H9 (cell line): ENCODE measurements at regions not wholly inside any gene's neighbourhood (a gene's known extent, or its start where the extent isn't known, plus 50 kb on each side); places are given as distances from the start of the nearest gene placed in this dataset.

Experiments used
- DNase-seq: peaks from one replicate; pipeline ENCODE4 v3.0.0-alpha.2; 2017
- H2AFZ ChIP-seq: one replicate; pipeline ENCODE4 v1.6.1; 2013; ENCODE audit warnings: mild to moderate bottlenecking, low read length, control low read depth, moderate library complexity
- H2AK5ac ChIP-seq: 2 replicates; pipeline ENCODE4 v1.6.1; 2013; ENCODE audit warnings: low read length, control low read depth, mixed read lengths; ENCODE audit not compliant: insufficient read length
- H2BK120ac ChIP-seq: one replicate; pipeline ENCODE4 v1.6.1; 2013; ENCODE audit warnings: low read depth, mild to moderate bottlenecking, low read length, control low read depth, inconsistent platforms; ENCODE audit not compliant: poor library complexity, severe bottlenecking
- H2BK12ac ChIP-seq: 2 replicates; pipeline ENCODE4 v1.6.1; 2013; ENCODE audit warnings: low read length, control low read depth, mixed read lengths, low read depth; ENCODE audit not compliant: insufficient read length
- H2BK15ac ChIP-seq: 2 replicates; pipeline ENCODE4 v1.6.1; 2013; ENCODE audit warnings: low read depth, low read length, control low read depth
- H2BK20ac ChIP-seq: one replicate; pipeline ENCODE4 v1.6.1; 2013; ENCODE audit warnings: low read depth, mild to moderate bottlenecking, low read length, control low read depth, inconsistent platforms; ENCODE audit not compliant: poor library complexity, severe bottlenecking
- H2BK5ac ChIP-seq: 2 replicates; pipeline ENCODE4 v1.6.1; 2013; ENCODE audit warnings: low read length, control low read depth, mixed read lengths; ENCODE audit not compliant: insufficient read length
- H3K14ac ChIP-seq: 2 replicates; pipeline ENCODE4 v1.6.1; 2013; ENCODE audit warnings: low read length, control low read depth; ENCODE audit not compliant: insufficient read depth
- H3K18ac ChIP-seq: 2 replicates; pipeline ENCODE4 v1.6.1; 2013; ENCODE audit warnings: low read depth, mild to moderate bottlenecking, mixed read lengths, low read length, control low read depth; ENCODE audit not compliant: insufficient read length
- H3K23ac ChIP-seq: 2 replicates; pipeline ENCODE4 v1.6.1; 2013; ENCODE audit warnings: low read length, control low read depth, mixed read lengths, low read depth; ENCODE audit not compliant: insufficient read length
- H3K23me2 ChIP-seq: 2 replicates; pipeline ENCODE4 v1.6.1; 2013; ENCODE audit warnings: low read depth, mild to moderate bottlenecking, mixed read lengths, low read length, control low read depth; ENCODE audit not compliant: insufficient read length, poor library complexity, severe bottlenecking
- H3K27ac ChIP-seq: 2 replicates; pipeline ENCODE4 v1.5.1; 2013; ENCODE audit warnings: low read length, control low read depth, mixed read lengths, low read depth; ENCODE audit not compliant: insufficient read length
- H3K27me3 ChIP-seq: 2 replicates; pipeline ENCODE4 v1.6.1; 2013; ENCODE audit warnings: low read length, control low read depth, inconsistent platforms; ENCODE audit not compliant: insufficient read depth
- H3K4ac ChIP-seq: 2 replicates; pipeline ENCODE4 v1.6.1; 2013; ENCODE audit warnings: low read depth, mild to moderate bottlenecking, control low read depth, inconsistent platforms, low read length, moderate library complexity
- H3K4me1 ChIP-seq: 2 replicates; pipeline ENCODE4 v1.6.1; 2013; ENCODE audit warnings: low read length, control low read depth, inconsistent platforms; ENCODE audit not compliant: insufficient read depth
- H3K4me2 ChIP-seq: 2 replicates; pipeline ENCODE4 v1.6.1; 2013; ENCODE audit warnings: low read length, control low read depth, mixed read lengths; ENCODE audit not compliant: insufficient read length, insufficient read depth
- H3K56ac ChIP-seq: 2 replicates; pipeline ENCODE4 v1.6.1; 2013; ENCODE audit warnings: low read depth, mild to moderate bottlenecking, mixed read lengths, low read length, control low read depth; ENCODE audit not compliant: insufficient read length
- H3K79me1 ChIP-seq: 2 replicates; pipeline ENCODE4 v1.6.1; 2013; ENCODE audit warnings: low read depth, mild to moderate bottlenecking, moderate library complexity, low read length, control low read depth, inconsistent platforms; ENCODE audit not compliant: insufficient read depth, poor library complexity, severe bottlenecking
- H3K79me2 ChIP-seq: 2 replicates; pipeline ENCODE4 v1.6.1; 2013; ENCODE audit warnings: low read length, control low read depth, inconsistent platforms; ENCODE audit not compliant: insufficient read depth
- H3K9ac ChIP-seq: 2 replicates; pipeline ENCODE4 v1.6.1; 2013; ENCODE audit warnings: low read length, control low read depth, mixed read lengths; ENCODE audit not compliant: insufficient read length; ENCODE audit errors: extremely low read depth
- H3K9me3 ChIP-seq: one replicate; pipeline ENCODE4 v1.6.1; 2013; ENCODE audit warnings: low read depth, low read length, inconsistent platforms; ENCODE audit not compliant: control insufficient read depth
- H3T11ph ChIP-seq: one replicate; pipeline ENCODE4 v1.6.1; 2013; ENCODE audit warnings: mild to moderate bottlenecking, low read length, control low read depth, inconsistent platforms
- H4K20me1 ChIP-seq: one replicate; pipeline ENCODE4 v1.6.1; 2013; ENCODE audit not compliant: control insufficient read depth, insufficient read length, insufficient read depth
- H4K5ac ChIP-seq: 2 replicates; pipeline ENCODE4 v1.6.1; 2013; ENCODE audit warnings: low read depth, mild to moderate bottlenecking, mixed read lengths, low read length, control low read depth; ENCODE audit not compliant: insufficient read length
- H4K8ac ChIP-seq: replicated peaks from 2 replicates; pipeline ENCODE4 v1.6.1; 2013; ENCODE audit warnings: low read length, control low read depth, mixed read lengths, low read depth; ENCODE audit not compliant: insufficient read length
- H4K91ac ChIP-seq: 2 replicates; pipeline ENCODE4 v1.6.1; 2013; ENCODE audit warnings: low read depth, mild to moderate bottlenecking, moderate library complexity, mixed read lengths, low read length, control low read depth; ENCODE audit not compliant: insufficient read length
- H3K27ac Mint-ChIP-seq, 3 experiments: 2 replicates in 2 of 3; 3 replicates in 1 of 3; pipeline ENCODE4 v1.8.0; 2020 to 2021; ENCODE audit warnings: mixed read lengths in 3 of 3, mild to moderate bottlenecking in 1 of 3, moderate library complexity in 1 of 3
- H3K27me3 Mint-ChIP-seq: 2 replicates; pipeline ENCODE4 v1.8.0; 2021; ENCODE audit warnings: low read depth, mild to moderate bottlenecking, moderate library complexity, mixed read lengths
- H3K36me3 Mint-ChIP-seq, 3 experiments: 2 replicates in 2 of 3; 3 replicates in 1 of 3; pipeline ENCODE4 v1.8.0; 2020 to 2021; ENCODE audit warnings: low read depth in 3 of 3, mixed read lengths in 3 of 3; ENCODE audit not compliant: insufficient read depth in 1 of 3
- H3K4me1 Mint-ChIP-seq, 2 experiments: 2 replicates each; pipeline ENCODE4 v1.8.0; 2020; ENCODE audit warnings: mixed read lengths in 2 of 2
- H3K4me3 Mint-ChIP-seq, 2 experiments: 2 replicates in 1 of 2; 3 replicates in 1 of 2; pipeline ENCODE4 v1.8.0; 2020 to 2021; ENCODE audit warnings: mild to moderate bottlenecking in 2 of 2, mixed read lengths in 2 of 2, moderate library complexity in 1 of 2
- H3K9me3 Mint-ChIP-seq, 2 experiments: 2 replicates in 1 of 2; 3 replicates in 1 of 2; pipeline ENCODE4 v1.8.0; 2020; ENCODE audit warnings: mild to moderate bottlenecking in 2 of 2, mixed read lengths in 2 of 2, moderate library complexity in 1 of 2
- WGBS: extraction: QIAGEN DNeasy Blood & Tissue Kit; methylation state at CpG from one replicate; pipeline ENCODE4 v1.1.7; 2013; ENCODE audit warnings: missing lambda C conversion rate, low lambda C conversion rate, mixed read lengths; ENCODE audit not compliant: insufficient read length; ENCODE audit errors: extremely low coverage; 5-methylcytosine and 5-hydroxymethylcytosine counted together
- TF ChIP-seq, protein P1 (sequence below): fragments of 200-600 bp; sonication (generic); conservative IDR thresholded peaks from 3 replicates; pipeline ENCODE4 v1.8.0; 2021; ENCODE audit warnings: antibody characterized with exemption, mild to moderate bottlenecking

DNA sequence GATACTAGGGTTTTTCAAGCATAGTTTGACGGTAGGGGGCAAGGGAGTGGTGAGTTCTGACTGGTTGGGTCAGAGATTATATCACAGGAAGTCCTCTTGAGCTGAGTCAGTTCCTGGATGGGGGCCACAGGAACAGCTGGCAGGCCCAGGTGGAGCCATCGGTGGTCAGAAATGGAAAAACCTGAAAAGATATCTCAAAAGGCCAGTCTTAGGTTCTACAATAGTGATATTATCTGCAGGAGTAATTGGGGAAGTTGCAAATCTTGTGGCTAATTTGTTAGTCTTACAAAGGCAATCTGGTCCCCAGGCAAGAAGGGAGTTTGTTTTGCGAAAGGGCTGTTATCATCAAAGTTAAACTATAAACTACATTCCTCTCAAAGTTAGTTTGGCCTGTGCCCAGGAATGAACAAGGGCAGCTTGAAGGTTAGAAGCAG lies 159.3 kb downstream of the PTCHD1 start:
- H3K9ac ChIP-seq = no peak overlapping the region
- Mint-ChIP-seq H3K4me3 (no peak overlapping the region), H3K27me3 (no peaks in the 10 kb centered on the region), H3K4me1 (peaks cover 28 to 30% of the 10 kb centered on the region in 2 experiments), H3K27ac (peak overlapping the region in 2 of 3 experiments; percentile 9 to 70; a peak in 5 of 7 replicates), H3K9me3 (peaks cover 21 to 25% of the 10 kb centered on the region in 2 experiments), H3K36me3 (peaks cover 4 to 24% (median 14%) of the 10 kb centered on the region in 3 experiments)
- H2BK120ac ChIP-seq = no peak overlapping the region
- H3K4me2 ChIP-seq = no peak overlapping the region
- no peaks in the 10 kb centered on the region for H3K79me1 ChIP-seq
- H4K5ac ChIP-seq = no peak overlapping the region
- no CpG with 5 or more reads among the region's 3 CpGs for WGBS
- H2AK5ac ChIP-seq = no peak overlapping the region
- H2BK20ac ChIP-seq = no peak overlapping the region
- no peak overlapping the region for H3K18ac ChIP-seq
- H2BK12ac ChIP-seq = no peak overlapping the region
- no peak overlapping the region for H4K8ac ChIP-seq
- no peak for DNase-seq
- no peaks in the 10 kb centered on the region for H3K27me3 ChIP-seq
- no peaks in the 10 kb centered on the region for H3K23me2 ChIP-seq
- no peak overlapping the region for H3K23ac ChIP-seq
- H2BK5ac ChIP-seq = no peak overlapping the region
- H3K79me2 ChIP-seq = no peaks in the 10 kb centered on the region
- no peak overlapping the region for H3K4ac ChIP-seq
- H3K14ac ChIP-seq = no peak overlapping the region
- no peak overlapping the region for H3K56ac ChIP-seq
- H2AFZ ChIP-seq = no peak overlapping the region
- no peaks in the 10 kb centered on the region; the same call in 1 of the 2 replicates for H3K4me1 ChIP-seq
- no peak overlapping the region for H2BK15ac ChIP-seq
- H4K91ac ChIP-seq = no peak overlapping the region
- no peak overlapping the region for H3K27ac ChIP-seq
- TF ChIP-seq, protein P1, sequence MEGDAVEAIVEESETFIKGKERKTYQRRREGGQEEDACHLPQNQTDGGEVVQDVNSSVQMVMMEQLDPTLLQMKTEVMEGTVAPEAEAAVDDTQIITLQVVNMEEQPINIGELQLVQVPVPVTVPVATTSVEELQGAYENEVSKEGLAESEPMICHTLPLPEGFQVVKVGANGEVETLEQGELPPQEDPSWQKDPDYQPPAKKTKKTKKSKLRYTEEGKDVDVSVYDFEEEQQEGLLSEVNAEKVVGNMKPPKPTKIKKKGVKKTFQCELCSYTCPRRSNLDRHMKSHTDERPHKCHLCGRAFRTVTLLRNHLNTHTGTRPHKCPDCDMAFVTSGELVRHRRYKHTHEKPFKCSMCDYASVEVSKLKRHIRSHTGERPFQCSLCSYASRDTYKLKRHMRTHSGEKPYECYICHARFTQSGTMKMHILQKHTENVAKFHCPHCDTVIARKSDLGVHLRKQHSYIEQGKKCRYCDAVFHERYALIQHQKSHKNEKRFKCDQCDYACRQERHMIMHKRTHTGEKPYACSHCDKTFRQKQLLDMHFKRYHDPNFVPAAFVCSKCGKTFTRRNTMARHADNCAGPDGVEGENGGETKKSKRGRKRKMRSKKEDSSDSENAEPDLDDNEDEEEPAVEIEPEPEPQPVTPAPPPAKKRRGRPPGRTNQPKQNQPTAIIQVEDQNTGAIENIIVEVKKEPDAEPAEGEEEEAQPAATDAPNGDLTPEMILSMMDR = no peak
- H3T11ph ChIP-seq = no peak overlapping the region
- H3K9me3 ChIP-seq = no peaks in the 10 kb centered on the region
- H4K20me1 ChIP-seq = no peaks in the 10 kb centered on the region
